Chondrocyte (in vitro differentiated cells): ENCODE measurements at regions not wholly inside any gene's neighbourhood (a gene's known extent, or its start where the extent isn't known, plus 50 kb on each side); places are given as distances from the start of the nearest gene placed in this dataset.

Experiments used
- DNase-seq: peaks from one replicate; pipeline ENCODE4 v3.0.0; 2021; ENCODE audit warnings: mixed read lengths, low spot score
- H3K27ac Mint-ChIP-seq: one replicate; pipeline ENCODE4 v1.8.0; 2021; ENCODE audit warnings: mild to moderate bottlenecking, moderate library complexity, mixed read lengths; ENCODE audit not compliant: unreplicated experiment
- H3K27me3 Mint-ChIP-seq: 2 replicates; pipeline ENCODE4 v1.8.0; 2021; ENCODE audit warnings: low read depth, mixed read lengths
- H3K36me3 Mint-ChIP-seq: 2 replicates; pipeline ENCODE4 v1.8.0; 2021; ENCODE audit warnings: low read depth, mixed read lengths
- H3K4me1 Mint-ChIP-seq: 2 replicates; pipeline ENCODE4 v1.8.0; 2021; ENCODE audit warnings: low read depth, mild to moderate bottlenecking, mixed read lengths
- H3K4me3 Mint-ChIP-seq: one replicate; pipeline ENCODE4 v1.8.0; 2021; ENCODE audit warnings: mild to moderate bottlenecking, moderate library complexity, mixed read lengths; ENCODE audit not compliant: unreplicated experiment
- H3K9me3 Mint-ChIP-seq: 2 replicates; pipeline ENCODE4 v1.8.0; 2021; ENCODE audit warnings: low read depth, mixed read lengths
- CTCF ChIP-seq: fragments of 200-600 bp; sonication (generic); IDR thresholded peaks from 2 replicates; pipeline ENCODE4 v1.5.0; 2021; ENCODE audit warnings: antibody characterized with exemption, mild to moderate bottlenecking, moderate library complexity

- Mint-ChIP-seq H3K4me3 (no peak overlapping the region), H3K27me3 (no peaks in the 10 kb centered on the region), H3K27ac (no peak overlapping the region), H3K36me3 (no peaks in the 10 kb centered on the region), H3K9me3 (peaks cover 9% of the 10 kb centered on the region), H3K4me1 (no peaks in the 10 kb centered on the region)
- TF ChIP-seq CTCF, result no peak
- no peak for DNase-seq
These were observed 728.9 kb downstream of the PCDH18 start for GRCh38 chr4:136803433-136803832.

GRCh38 chr4:136800248-136800647 is 732.0 kb downstream of the PCDH18 start:
- no peaks in the 10 kb centered on the region for H3K4me1 Mint-ChIP-seq
- H3K9me3 Mint-ChIP-seq, result peaks cover 7% of the 10 kb centered on the region
- no peak for DNase-seq
- no peak overlapping the region for H3K27ac Mint-ChIP-seq
- H3K36me3 Mint-ChIP-seq, result no peaks in the 10 kb centered on the region
- TF ChIP-seq CTCF, result no peak
- no peaks in the 10 kb centered on the region for H3K27me3 Mint-ChIP-seq
- H3K4me3 Mint-ChIP-seq, result no peak overlapping the region

- no peak for TF ChIP-seq CTCF
- H3K4me1 Mint-ChIP-seq, result no peaks in the 10 kb centered on the region
- no peaks in the 10 kb centered on the region for H3K27me3 Mint-ChIP-seq
- DNase-seq, result no peak
- no peak overlapping the region for H3K27ac Mint-ChIP-seq
- peaks cover 7% of the 10 kb centered on the region for H3K9me3 Mint-ChIP-seq
- H3K4me3 Mint-ChIP-seq, result no peak overlapping the region
- H3K36me3 Mint-ChIP-seq, result no peaks in the 10 kb centered on the region
These were observed 735.3 kb downstream of the PCDH18 start for GRCh38 chr4:136796953-136797352.

GRCh38 chr4:136793848-136794247 is 738.4 kb downstream of the PCDH18 start:
- H3K4me1 Mint-ChIP-seq, result no peaks in the 10 kb centered on the region

GRCh38 chr4:136784326-136784725 is 748.0 kb downstream of the PCDH18 start:
- no peak for DNase-seq
- peaks cover 16% of the 10 kb centered on the region for H3K9me3 Mint-ChIP-seq
- H3K36me3 Mint-ChIP-seq, result peaks cover 1% of the 10 kb centered on the region
- no peaks in the 10 kb centered on the region for H3K4me1 Mint-ChIP-seq
- H3K4me3 Mint-ChIP-seq, result no peak overlapping the region
- no peaks in the 10 kb centered on the region for H3K27me3 Mint-ChIP-seq
- TF ChIP-seq CTCF, result no peak
- no peak overlapping the region for H3K27ac Mint-ChIP-seq

More at GRCh38 chr4:136793848-136794247, 738.4 kb downstream of the PCDH18 start:
- no peak for TF ChIP-seq CTCF
- no peaks in the 10 kb centered on the region for H3K36me3 Mint-ChIP-seq
- no peak overlapping the region for H3K27ac Mint-ChIP-seq
- DNase-seq, result no peak
- no peaks in the 10 kb centered on the region for H3K27me3 Mint-ChIP-seq
- H3K9me3 Mint-ChIP-seq, result peaks cover 6% of the 10 kb centered on the region
- no peak overlapping the region for H3K4me3 Mint-ChIP-seq
